ELF-1 (cell line): ENCODE measurements at regions not wholly inside any gene's neighbourhood (a gene's known extent, or its start where the extent isn't known, plus 50 kb on each side); places are given as distances from the start of the nearest gene placed in this dataset.
A peak's percentile ranks its signal among the peaks of the same experiment; 100 is the strongest.

ENCODE experiments used
- DNase-seq: peaks from one replicate; pipeline ENCODE4 v3.0.0-alpha.2; 2016; ENCODE audit warnings: low read depth, low spot score

DNA sequence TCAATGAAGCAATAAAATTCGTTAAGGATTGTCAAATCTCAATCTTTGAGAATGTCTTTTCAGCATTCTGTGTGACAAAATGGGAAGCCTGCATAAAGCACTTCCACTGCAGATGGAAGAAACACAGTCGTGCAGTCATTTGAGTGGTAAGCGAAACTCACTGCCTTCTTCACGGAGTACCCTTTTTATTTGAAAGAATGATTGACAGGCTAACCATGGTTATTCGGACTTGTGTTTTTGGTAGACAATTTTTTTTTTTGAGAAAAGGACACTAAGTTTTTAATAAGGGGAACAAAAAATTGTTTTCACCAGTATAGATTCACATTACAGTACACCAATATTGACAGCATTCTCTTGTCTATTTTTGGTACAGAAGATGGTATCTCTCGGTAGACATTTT is 86.9 kb upstream of the MSX1 start:
- no peak for DNase-seq

DNA sequence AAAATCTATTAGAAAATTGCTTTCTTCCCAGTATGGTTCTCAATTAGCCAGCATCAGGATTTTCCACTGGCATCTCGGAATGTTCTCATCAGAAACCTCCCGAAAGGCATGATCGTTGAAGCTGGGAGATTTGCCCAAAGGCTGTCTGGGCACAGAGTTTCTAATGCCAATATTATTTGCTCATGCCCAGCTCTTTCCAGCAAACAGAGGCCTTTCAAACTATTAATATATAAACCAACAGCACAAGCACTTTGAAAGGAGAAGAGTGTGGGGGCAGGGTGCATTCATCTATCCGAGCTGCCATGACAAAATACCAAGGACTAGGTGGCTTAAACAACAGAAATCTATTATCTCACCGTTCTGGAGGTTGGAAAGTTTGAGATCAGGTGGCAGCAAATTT is 88.3 kb upstream of the MSX1 start:
- no peak for DNase-seq

DNA sequence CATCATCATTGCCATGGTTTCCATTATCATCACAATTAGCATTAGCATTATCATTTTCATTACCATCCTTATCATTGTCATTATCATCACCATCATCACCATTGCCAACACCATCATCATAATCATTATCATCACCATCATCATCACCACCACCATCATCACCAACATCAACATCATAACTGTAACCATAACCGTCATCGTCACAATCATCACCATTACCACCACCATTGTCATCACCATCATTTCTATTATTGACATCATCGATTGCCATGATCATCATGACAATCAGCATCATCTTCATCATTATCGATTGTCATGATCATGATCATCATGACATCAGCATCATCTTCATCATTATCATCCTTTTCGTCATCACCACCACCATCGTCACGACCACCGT is 88.9 kb upstream of the MSX1 start:
- no peak for DNase-seq

DNA sequence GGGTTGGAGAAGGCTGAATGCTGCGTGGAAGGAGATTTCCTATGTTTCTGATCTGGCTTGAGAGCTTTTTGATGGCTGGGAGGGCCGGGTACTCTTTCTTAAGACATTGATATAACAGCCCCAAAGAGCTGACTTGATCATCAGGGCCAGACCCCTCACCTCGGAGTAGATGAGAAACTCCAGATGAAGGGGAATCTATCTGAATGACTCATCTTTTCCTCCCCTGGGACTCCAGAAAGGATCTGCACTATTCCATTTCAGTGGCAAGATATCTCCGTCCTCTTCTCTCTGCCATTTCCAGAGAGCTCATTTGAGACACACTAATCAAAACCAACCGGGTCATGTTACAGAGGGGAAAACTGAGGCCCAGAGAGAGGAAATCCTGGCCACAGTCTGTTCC is 92.9 kb upstream of the MSX1 start:
- DNase-seq = peak; percentile 36

DNA sequence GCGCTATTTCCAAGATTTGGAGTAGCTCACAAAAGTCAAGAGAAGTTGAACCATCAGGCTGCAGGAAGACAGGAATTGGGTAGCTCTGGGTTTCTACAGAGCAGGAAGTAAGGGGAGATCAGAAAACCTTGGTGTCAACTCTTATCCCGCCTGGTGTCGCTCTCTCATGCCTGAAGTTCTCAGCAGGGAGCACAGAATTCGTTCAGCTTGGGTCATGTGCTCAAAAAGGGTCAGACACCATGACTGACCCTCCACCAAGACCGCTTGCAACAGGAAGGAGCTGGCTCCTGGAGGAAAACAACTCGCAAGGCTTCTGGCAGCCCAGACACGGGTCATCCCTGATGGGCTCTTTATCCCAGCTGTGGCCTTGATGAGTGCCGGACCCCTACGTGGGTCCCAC is 93.7 kb upstream of the MSX1 start:
- DNase-seq = peak; percentile 45

DNA sequence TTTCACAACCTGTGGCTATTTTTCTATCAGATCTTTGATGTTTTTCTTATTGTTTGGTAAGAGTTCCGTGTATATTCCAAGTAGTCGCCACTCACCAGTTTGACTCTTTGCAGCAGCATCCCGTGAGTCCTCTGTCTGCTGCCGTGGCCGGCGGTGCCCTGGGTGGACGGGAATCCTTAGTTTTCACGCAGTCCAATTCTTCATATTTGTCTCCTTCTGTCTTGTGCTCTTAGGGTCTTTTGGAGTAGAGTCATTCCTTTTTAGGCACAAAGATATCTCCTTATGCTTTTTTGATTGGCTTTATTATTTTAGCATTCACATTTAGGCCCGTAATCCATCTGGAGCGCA is 94.9 kb upstream of the MSX1 start:
- no peak for DNase-seq

DNA sequence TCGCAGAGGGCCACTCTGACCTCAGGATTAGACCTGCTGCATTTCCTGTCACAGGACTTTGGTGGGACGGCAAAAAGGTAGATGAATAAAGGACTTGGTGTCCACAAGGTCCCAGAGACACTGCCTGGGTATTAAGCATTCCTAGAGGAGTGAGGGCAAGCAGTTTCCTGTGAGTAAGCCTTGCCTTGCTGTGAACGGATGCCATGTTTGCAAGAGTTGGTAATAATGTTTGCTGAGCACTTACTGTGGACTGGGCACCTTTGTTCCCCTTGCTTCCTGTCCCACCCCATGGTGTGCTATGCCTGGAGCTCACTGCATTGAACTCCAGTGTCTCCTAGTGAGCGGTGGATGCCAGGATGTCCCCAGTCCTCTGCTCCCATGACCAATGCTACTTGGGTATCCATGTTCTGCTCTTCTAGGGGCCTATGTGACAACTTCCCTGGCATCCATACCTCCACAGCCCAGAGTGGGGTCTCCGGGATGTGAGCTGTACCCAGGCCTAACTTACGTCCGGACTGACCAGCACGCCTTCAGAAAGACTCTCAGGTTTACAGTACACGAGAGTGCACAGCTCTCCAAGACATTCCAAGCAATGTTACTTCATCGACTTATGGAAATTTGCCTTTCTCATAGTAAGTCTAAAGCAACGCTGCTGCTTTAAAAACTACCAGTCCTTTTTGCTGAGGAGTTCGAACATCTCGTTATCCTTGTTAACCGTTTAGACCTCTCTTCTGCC is 95.5 kb upstream of the MSX1 start:
- no peak for DNase-seq

DNA sequence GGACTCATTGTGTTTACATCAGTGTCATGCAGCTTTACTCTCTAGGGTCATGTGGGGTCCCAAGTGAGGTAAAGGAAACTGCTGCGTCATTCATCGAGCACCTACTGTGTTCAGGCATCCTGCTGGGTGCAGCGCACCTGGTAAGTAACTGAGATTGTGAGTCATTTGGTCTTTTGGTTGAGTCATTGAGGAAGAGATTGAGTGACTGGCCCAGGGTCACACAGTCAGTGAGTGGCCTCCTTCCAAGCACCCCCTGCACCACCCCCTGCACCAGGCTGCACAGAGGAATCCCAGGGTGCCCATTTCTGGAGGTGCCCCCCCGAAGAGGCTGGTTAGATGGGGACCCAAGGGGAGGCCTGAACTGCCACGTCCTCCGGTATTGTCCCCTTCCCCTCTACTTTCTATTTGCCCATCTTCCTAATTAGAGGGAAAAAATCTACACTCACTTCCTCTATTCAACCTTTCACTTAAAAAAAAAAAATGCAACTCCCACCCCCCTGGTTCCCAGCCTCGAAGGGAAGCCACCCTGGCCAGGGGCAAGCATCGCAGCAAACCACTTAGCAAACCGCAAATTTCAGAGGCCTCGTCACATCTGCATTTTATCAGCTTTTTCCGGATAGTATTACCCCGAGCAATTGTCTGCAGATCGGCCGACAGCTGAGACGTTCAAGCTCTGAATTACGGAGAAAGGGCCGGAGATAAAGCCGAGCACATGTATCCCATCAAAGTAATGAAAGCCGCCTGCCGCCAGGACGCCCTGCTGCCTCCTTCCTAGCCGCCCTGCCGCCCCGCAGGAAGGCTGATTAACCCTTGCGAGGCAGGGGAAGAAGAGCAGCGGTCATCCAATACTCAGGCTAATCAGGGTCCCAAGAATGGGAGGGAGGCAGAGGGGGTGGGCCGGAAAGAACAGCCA is 96.3 kb upstream of the MSX1 start:
- peak; percentile 92 for DNase-seq

DNA sequence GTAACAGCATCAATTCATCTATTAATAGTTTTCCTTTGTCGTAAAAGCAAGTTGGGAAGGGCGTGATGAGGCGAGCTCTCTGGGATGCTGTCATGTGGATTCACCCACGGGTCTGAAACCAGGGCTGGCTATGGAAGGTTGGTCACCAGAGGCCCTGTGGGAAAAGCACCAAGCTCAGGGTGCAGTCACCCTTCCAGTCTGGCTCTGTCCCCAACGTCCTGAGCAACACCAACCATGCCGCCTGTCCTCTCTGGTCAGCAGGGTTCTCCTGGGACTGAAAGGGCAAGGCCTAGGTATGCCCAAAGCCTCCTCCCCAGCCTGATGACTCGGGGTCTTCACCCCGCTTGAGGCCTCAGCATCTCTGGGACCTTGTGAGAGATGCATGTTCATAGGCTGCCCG is 97.2 kb upstream of the MSX1 start:
- DNase-seq = peak; percentile 34

DNA sequence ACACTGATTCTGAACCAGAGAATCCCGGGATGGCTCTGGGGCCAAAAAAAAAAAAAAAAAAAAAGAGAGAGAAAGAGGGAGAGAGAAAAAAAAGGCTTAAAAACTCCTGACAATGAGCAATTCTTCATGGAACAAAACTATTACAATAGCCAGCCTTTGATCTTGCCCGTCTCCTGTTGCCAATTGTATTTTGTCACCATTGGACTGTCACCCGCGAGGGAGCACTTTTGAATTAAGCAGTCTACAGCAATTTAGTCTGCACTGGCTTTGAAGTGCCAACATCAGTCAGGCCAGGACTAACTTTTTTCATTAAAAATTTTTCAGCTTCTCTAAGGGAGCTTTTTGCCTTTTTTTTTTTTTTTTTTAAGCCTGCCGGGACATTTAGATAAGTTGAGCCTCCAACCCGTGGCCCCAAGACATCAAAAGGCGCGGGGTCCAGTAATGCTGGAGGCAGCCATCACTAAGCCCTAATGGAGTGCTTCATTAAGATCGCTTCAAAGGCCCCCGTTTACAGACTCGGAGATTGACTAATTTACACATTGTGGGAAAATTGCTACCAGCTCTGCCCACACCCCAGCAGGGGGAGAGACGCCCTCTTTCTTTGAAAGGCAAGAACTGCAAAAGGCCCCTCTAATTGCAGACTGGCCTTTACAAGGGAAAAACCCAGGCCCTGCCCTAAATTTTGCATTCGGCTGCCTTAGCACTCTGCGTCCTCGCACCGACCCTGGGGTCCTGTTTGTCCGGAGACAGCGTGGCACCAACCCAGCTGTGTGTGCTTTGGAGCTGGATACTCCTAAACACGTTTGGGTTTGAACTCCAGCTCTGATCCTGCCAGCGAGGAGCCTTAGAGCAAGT is 98.1 kb upstream of the MSX1 start:
- peak; percentile 83 for DNase-seq

DNA sequence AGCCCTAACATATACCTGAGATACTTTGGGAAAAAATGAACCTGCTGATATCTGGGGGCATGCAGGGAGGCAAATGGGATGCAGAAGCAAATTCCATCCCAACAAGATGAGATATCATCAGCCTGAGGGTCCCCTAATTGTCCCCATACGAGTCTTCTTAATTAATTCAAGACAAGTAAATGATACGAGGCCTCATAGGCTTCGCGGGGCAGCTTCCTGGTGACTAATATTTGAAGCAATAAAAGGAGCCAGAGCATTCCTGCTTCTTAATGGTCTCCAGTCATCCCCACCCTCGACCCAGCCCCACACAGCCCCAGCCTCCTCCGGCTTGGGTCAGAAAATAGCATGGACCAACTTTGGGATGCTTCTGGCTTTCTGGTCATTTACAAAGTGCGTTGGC is 99.6 kb upstream of the MSX1 start:
- DNase-seq = no peak

DNA sequence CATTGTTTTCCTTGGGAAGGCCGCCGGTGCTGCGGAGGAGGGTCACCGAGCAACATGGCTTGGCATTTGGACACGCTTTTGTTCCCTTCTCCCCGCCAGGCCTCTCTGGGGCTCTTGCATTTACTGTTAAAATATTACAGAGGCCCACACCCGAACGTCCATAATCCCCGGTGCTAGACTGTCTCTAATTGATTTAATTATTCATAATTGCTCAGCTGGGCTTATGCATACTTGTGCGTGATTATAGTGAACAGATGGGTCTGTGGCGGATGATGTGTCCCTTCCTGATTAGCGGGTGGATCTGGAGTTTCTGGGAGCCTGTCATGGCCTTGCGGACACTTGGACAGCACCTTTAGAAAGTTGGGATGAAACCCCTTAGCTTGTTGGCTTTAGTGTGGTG is 100.2 kb upstream of the MSX1 start:
- no peak for DNase-seq

DNA sequence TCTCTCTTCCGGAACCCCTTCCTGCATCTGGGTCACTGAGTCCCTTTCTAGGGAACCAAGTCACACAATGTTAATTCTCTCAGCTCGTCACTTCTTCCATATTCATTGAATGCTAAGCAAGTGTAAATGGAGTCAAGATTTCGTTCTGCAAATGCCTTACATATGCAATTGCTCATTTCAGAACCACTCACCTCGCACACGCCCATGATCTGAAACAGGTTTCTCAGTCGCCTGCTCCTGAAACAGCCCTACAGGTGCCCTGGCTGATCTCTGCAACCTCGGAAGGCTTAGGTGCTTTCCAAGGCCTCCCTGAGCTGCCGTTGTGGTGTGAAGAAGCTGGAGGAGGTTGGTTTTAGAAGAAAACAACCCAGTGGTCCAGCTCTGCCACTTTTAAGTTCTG is 100.8 kb upstream of the MSX1 start:
- DNase-seq = no peak

DNA sequence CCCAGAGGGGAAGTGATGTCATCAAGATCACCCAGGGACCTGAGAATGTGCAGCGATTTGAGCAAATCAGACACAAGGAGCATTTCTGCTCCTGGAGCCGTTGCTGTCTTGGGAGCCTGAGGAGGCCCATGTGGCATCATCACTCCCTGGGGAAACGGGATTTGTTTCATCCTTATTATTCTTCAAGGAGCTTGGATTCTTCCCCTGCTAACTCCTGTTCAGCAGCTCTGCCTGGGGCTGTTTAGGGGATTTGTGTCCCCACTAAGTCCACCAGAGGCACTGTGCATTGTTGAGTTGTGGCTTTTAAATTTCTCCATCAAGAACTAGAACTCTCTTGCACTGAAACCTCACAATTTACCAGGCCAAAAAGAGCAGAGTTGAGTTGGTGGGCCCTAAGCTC is 104.2 kb upstream of the MSX1 start:
- DNase-seq = no peak

DNA sequence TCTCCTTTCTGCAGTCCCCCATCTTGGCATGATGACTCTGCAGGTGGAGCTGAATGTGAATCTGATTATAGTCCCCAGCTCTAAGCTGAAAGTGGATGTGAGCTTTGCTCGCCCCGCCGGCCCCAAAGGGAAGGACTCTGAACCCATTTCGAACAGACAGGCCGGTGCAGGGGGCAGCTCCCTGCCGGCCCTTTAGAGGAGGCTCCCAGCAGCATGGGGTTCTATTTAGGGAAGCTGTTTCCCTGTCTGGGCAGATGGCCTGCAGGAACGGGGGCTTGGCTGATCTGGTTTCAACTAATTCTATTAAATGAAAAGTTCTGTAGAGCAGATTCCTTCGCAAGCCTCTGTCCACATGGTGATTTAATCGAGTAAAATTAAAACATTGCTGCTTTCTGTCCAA is 104.8 kb upstream of the MSX1 start:
- no peak for DNase-seq

DNA sequence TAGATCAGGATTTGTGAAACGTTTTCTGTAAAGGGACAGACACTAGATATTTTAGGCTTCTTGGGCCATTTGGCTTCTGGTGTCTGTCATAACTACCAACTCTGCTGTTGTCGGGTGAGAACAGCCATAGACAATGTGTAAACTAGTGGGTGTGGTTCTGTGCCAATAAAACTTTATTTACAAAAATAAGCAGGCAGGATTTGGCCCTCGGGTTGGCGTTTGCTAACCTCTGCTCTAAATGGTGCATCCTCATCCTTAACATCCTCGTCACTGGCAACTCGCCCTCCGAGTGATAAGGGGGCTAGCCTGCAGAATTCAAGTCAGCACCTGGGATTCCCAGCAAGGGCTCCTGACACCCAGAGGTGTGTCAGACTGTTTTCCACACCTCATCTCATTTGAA is 105.8 kb upstream of the MSX1 start:
- no peak for DNase-seq

DNA sequence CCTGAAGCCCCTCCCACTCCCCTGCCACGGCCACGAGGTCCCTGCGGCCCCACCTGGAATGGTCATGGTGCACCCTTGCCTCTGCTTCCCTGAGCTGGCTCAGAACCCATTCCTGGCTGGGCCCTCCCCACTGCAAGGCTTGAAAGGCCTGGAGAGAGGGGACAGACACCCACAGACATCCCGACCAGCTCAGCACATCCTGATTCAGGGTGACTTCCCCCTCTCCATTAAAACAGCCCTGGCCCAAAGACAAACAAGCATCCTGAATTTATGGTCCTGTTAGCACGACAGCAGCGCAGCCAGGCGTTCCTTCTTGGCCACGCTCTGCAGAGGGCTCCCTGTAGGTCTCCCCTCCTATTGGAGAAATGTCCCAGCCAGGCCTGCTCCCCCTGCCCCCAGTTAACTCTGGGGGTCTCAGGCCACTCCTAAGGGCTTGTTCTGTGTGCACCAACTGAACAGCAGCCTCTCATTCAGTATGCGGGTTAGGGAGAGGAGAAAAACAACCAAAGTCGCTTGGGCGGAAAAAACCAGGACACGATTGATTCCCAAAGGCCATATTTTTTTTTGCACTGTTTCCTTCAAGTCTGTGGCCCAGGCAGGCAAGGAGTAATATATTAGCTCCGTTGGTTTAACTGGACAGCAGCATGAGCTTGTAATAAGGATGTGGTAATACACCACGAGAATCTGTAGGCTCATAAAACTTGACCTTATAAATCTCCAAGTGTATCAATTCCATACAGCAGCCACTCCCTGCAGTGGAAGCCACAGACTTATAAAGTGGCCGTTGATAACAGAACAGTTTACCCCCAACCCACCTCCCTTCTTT is 106.7 kb upstream of the MSX1 start:
- no peak for DNase-seq

DNA sequence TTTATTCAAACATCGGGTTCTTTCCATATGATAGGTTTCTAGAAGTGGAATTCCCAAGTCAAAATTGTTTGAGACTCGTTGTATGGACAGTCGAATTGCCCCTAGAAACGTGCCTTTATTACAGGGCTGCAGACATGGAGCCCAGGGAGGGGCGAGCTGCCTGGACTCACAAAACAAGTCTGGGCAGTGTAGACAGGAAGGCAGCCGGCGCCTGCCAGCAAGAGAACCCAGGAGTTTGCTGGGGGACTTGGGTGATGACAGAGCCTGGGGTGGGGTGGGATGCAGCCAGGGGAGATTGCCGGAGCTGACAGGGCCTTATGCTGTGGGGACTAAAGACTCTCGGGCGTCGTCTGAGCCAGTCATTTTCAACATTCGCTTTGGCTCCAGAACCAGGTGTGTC is 107.4 kb upstream of the MSX1 start:
- no peak for DNase-seq

DNA sequence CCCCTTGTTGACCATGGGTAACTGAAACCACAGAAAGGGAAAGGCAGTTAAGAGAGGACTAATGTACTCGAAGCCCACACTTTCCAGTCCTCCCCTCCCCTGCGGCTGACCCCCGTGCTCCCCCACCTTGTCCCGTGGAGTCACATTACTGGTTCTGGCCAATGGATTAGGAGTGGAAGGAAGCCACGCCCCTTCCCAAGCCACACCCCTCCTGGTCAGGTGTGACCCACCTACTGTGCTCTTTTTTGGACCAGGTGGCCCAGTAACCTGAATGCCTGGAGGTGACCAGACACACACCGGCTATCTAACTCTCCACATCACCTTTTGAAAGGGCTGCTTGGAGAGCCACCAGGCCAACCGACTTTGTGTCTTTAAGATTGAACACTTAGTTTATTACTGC is 109.3 kb upstream of the MSX1 start:
- DNase-seq = no peak

DNA sequence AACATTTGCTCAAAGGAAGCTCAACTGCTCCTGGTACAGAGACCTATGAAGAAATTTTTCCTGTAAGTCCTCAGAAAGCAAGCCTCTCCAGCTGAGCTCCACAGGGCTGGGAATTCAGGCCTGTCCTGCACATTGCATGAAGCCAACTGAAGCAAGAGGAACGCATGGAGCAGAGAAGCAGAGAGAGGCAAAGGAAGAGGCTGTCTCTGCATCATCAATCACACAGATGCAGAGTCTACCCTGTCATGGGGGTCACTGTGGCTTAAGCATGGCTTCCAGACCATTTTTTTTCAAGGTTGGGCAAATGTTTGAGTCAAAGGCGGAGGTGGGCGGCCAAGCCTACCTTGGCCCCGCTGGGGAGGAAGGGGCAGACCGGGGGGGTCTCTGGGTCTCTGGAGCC is 110.3 kb upstream of the MSX1 start:
- DNase-seq = no peak

DNA sequence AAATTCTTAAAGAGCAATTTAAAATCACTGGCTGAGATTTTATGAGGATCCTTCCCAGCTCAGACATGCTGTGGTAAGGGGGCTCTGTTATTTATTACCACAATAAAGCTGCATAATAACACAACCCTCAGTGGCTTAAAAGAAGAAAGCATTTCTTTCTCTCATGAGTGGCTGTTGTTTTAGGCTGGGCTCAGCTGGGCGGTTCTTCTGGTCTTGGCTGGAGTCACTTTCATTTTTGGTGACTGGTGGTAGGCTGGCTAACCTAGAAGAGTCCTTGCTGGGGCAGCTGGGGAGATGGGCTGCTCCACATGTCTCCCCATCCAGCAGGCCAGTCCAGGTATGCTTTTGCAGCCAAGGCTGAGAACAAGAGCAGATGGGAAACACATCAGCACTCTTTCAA is 113.0 kb upstream of the MSX1 start:
- DNase-seq = no peak

DNA sequence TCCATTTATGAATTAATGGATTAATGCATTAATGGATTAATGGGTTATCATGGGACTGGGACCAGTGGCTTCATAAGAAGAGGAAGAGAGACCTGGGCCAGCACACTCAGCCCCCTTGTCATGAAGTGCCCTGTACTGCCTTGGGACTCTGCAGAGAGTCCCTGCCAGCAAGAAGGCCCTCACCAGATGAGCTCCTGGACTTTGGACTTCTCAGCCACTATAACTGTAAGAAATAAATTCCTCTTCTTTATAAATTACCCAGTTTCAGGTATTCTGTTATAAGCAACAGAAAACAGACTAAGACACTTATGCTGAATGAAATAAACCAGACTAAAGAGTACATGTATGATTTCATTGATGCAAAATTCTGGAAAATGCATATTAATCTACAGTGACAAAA is 119.4 kb upstream of the MSX1 start:
- DNase-seq = no peak
